ENCODE measurements at regions not wholly inside any gene's neighbourhood (a gene's known extent, or its start where the extent isn't known, plus 50 kb on each side); places are given as distances from the start of the nearest gene placed in this dataset.
"Not testable (repeated sequence)": the region's sequence is repeated elsewhere in the genome, so short reads cannot be mapped to it uniquely, and the experiment has no call there.

DNA sequence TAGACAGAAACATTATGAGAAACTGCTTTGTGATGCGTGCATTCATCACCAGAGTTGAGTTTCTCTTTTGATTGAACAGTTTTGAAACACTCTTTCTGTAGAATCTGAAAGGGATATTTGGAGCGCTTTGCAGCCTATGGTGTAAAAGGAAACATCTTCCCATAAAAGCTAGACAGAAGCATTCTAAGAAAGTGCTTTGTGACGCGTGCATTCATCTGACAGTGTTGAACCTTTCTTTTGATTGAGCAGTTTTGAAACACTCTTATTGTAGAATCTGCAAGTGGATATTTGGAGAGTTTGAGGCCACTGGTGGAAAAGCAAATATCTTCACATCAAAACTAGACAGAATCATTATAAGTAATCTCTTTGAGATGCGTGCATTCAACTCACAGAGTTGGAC is 3131.6 kb downstream of the TUBA3C start:
- H3K27me3 ChIP-seq; intact Hi-C loops (cut with DNase I; ENCODE audit: low total_unique reads); H3K36me3 ChIP-seq; H3K9me3 ChIP-seq; H3K4me1 ChIP-seq; in situ Hi-C loops (cut with MboI; ENCODE audit: low pct_ligation_motif_present in 1 of 4, low pct_unique_long_range_greater_than_20kb in 1 of 4, low sequenced_read_pairs in 3 of 4); H3K27ac ChIP-seq; DNase-seq; H3K4me3 ChIP-seq: not testable (repeated sequence)
- 52 to 80% methylated on average over 2 of the region's 5 CpGs for WGBS, 2 donors (ENCODE audit: low coverage in 1 of 2)

DNA sequence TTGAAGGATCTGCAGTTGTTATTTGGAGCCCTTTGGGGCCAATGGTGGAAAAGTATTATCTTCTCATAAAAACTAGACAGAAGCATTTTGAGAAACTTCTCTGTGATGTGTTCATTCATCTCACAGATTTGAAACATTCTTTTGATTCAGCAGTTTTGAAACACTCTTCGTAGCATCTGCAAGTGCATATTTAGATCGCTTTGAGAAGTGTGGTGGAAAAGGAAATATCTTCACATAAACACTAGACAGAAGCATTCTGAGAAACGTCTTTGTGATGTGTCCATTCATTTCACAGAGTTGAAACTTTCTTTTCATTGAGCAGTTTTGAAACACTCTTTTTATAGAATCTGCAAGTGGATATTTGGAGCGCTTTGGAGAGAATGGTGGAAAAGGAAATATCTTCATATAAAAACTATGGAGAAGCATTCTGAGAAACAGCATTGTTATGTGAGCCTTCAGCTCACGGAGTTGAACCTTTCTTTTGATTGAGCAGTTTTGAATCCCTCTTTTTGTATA is 3164.1 kb downstream of the TUBA3C start:
- TF ChIP-seq, protein P1, sequence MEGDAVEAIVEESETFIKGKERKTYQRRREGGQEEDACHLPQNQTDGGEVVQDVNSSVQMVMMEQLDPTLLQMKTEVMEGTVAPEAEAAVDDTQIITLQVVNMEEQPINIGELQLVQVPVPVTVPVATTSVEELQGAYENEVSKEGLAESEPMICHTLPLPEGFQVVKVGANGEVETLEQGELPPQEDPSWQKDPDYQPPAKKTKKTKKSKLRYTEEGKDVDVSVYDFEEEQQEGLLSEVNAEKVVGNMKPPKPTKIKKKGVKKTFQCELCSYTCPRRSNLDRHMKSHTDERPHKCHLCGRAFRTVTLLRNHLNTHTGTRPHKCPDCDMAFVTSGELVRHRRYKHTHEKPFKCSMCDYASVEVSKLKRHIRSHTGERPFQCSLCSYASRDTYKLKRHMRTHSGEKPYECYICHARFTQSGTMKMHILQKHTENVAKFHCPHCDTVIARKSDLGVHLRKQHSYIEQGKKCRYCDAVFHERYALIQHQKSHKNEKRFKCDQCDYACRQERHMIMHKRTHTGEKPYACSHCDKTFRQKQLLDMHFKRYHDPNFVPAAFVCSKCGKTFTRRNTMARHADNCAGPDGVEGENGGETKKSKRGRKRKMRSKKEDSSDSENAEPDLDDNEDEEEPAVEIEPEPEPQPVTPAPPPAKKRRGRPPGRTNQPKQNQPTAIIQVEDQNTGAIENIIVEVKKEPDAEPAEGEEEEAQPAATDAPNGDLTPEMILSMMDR (IDR thresholded peaks at IDR 0.05): peak in 1 of 5 experiments; percentile 0
- H3K36me3 ChIP-seq; intact Hi-C loops (cut with DNase I; ENCODE audit: low total_unique reads); H3K27me3 ChIP-seq; DNase-seq; H3K4me3 ChIP-seq; H3K4me1 ChIP-seq; H3K27ac ChIP-seq; in situ Hi-C loops (cut with MboI; ENCODE audit: low pct_ligation_motif_present in 1 of 4, low pct_unique_long_range_greater_than_20kb in 1 of 4, low sequenced_read_pairs in 3 of 4): not testable (repeated sequence)
- H3K9me3 ChIP-seq: peaks cover 47 to 52% of the 10 kb centered on the region in 2 donors
- WGBS, 2 donors (ENCODE audit: low coverage in 1 of 2): 49 to 56% methylated on average over 5 of the region's 5 CpGs

DNA sequence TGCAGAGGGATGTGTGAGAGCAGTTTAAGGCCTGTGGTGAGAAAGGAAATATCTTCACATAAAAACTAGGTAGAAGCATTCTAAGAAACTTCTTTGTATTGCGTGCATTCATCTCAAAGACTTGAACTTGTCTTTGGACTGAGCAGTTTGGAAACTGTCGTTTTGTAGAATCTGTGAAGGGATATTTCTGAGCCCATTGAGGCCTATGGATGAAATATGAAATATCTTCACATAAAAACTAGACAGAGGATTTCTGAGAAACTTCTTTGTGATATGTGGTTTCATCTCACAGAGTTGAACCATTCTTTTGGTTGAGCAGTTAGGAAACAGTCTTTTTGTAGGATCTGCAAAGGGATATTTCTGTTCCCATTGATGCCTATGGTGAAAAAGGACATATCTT is 3173.4 kb downstream of the TUBA3C start:
- H3K4me1 ChIP-seq; H3K27me3 ChIP-seq; H3K27ac ChIP-seq; DNase-seq; intact Hi-C loops (cut with DNase I; ENCODE audit: low total_unique reads); in situ Hi-C loops (cut with MboI; ENCODE audit: low pct_ligation_motif_present in 1 of 4, low pct_unique_long_range_greater_than_20kb in 1 of 4, low sequenced_read_pairs in 3 of 4); H3K36me3 ChIP-seq; H3K4me3 ChIP-seq: not testable (repeated sequence)
- H3K9me3 ChIP-seq: peaks cover 33 to 42% of the 10 kb centered on the region in 2 donors
- 23 to 32% methylated on average over 2 of the region's 2 CpGs for WGBS, 2 donors (ENCODE audit: low coverage in 1 of 2)
